Endodermal cell (in vitro differentiated cells): ENCODE measurements at regions not wholly inside any gene's neighbourhood (a gene's known extent, or its start where the extent isn't known, plus 50 kb on each side); places are given as distances from the start of the nearest gene placed in this dataset.

Experiments used
- DNase-seq: peaks from one replicate; pipeline ENCODE4 v3.0.0-alpha.2; 2017
- H3K27ac ChIP-seq: 2 replicates; pipeline ENCODE4 v1.5.1; 2013; ENCODE audit warnings: mild to moderate bottlenecking, low read depth, low read length, moderate library complexity
- H3K27me3 ChIP-seq: 2 replicates; pipeline ENCODE4 v1.6.1; 2013; ENCODE audit warnings: mild to moderate bottlenecking, low read length, moderate library complexity; ENCODE audit not compliant: insufficient read depth, control insufficient read depth, poor library complexity, severe bottlenecking
- H3K36me3 ChIP-seq: 2 replicates; pipeline ENCODE4 v1.7.0; 2013; ENCODE audit warnings: mild to moderate bottlenecking, low read length, moderate library complexity; ENCODE audit not compliant: control insufficient read depth, insufficient read depth
- H3K4me1 ChIP-seq: one replicate; pipeline ENCODE4 v1.7.0; 2013; ENCODE audit warnings: low read length; ENCODE audit not compliant: control insufficient read depth, insufficient read depth
- H3K4me3 ChIP-seq: 2 replicates; pipeline ENCODE4 v1.5.1; 2013; ENCODE audit warnings: mild to moderate bottlenecking, low read length, moderate library complexity
- H3K9ac ChIP-seq: 2 replicates; pipeline ENCODE4 v1.6.1; 2013; ENCODE audit warnings: mild to moderate bottlenecking, low read length, moderate library complexity; ENCODE audit not compliant: poor library complexity, severe bottlenecking; ENCODE audit errors: extremely low read depth
- H3K9me3 ChIP-seq: 2 replicates; pipeline ENCODE4 v1.6.1; 2013; ENCODE audit warnings: mild to moderate bottlenecking, low read length, moderate library complexity; ENCODE audit not compliant: control insufficient read depth
- H3K27ac Mint-ChIP-seq: 2 replicates; pipeline ENCODE4 v1.8.0; 2020; ENCODE audit warnings: mixed read lengths
- H3K27me3 Mint-ChIP-seq: 2 replicates; pipeline ENCODE4 v1.8.0; 2021; ENCODE audit warnings: mild to moderate bottlenecking, mixed read lengths; ENCODE audit not compliant: insufficient read depth
- H3K36me3 Mint-ChIP-seq: 2 replicates; pipeline ENCODE4 v1.8.0; 2020; ENCODE audit warnings: low read depth, mixed read lengths
- H3K4me1 Mint-ChIP-seq: 2 replicates; pipeline ENCODE4 v1.8.0; 2020; ENCODE audit warnings: mixed read lengths
- H3K4me3 Mint-ChIP-seq: 2 replicates; pipeline ENCODE4 v1.8.0; 2020; ENCODE audit warnings: mild to moderate bottlenecking, moderate library complexity, mixed read lengths
- H3K9me3 Mint-ChIP-seq: 2 replicates; pipeline ENCODE4 v1.8.0; 2020; ENCODE audit warnings: mild to moderate bottlenecking, mixed read lengths
- WGBS, 2 experiments: methylation state at CpG; one replicate each; pipeline versions ENCODE4 v1.1.5 to v1.1.7; 2013; ENCODE audit warnings: missing lambda C conversion rate in 2 of 2, mixed read lengths in 1 of 2; ENCODE audit not compliant: insufficient coverage in 1 of 2, insufficient read length in 1 of 2; 5-methylcytosine and 5-hydroxymethylcytosine counted together
- TF ChIP-seq, protein P1 (sequence below): fragments of 200-600 bp; sonication (generic); conservative IDR thresholded peaks from 2 replicates; pipeline ENCODE4 v1.5.0; 2021; ENCODE audit warnings: antibody characterized with exemption, mild to moderate bottlenecking

GRCh38 chr11:98115873-98116272, 904.9 kb upstream of the CNTN5 start:
- no peak for DNase-seq
- no peak overlapping the region for H3K4me3 Mint-ChIP-seq
- TF ChIP-seq, protein P1, sequence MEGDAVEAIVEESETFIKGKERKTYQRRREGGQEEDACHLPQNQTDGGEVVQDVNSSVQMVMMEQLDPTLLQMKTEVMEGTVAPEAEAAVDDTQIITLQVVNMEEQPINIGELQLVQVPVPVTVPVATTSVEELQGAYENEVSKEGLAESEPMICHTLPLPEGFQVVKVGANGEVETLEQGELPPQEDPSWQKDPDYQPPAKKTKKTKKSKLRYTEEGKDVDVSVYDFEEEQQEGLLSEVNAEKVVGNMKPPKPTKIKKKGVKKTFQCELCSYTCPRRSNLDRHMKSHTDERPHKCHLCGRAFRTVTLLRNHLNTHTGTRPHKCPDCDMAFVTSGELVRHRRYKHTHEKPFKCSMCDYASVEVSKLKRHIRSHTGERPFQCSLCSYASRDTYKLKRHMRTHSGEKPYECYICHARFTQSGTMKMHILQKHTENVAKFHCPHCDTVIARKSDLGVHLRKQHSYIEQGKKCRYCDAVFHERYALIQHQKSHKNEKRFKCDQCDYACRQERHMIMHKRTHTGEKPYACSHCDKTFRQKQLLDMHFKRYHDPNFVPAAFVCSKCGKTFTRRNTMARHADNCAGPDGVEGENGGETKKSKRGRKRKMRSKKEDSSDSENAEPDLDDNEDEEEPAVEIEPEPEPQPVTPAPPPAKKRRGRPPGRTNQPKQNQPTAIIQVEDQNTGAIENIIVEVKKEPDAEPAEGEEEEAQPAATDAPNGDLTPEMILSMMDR = no peak
- H3K9me3 Mint-ChIP-seq = peaks cover 4% of the 10 kb centered on the region
- no peaks in the 10 kb centered on the region for H3K27me3 Mint-ChIP-seq
- WGBS, 2 experiments = 86% methylated on average over 1 of the region's 1 CpG; no CpG with 5 or more reads in 1 of the 2 experiments
- no peaks in the 10 kb centered on the region for H3K4me1 ChIP-seq
- H3K36me3 Mint-ChIP-seq = no peaks in the 10 kb centered on the region
- no peaks in the 10 kb centered on the region for H3K36me3 ChIP-seq
- H3K4me1 Mint-ChIP-seq = no peaks in the 10 kb centered on the region
- no peaks in the 10 kb centered on the region for H3K9me3 ChIP-seq
- no peak overlapping the region for H3K4me3 ChIP-seq
- H3K27ac ChIP-seq = no peak overlapping the region
- H3K27me3 ChIP-seq = no peaks in the 10 kb centered on the region
- H3K27ac Mint-ChIP-seq = no peak overlapping the region
- no peak overlapping the region for H3K9ac ChIP-seq

- H3K36me3 ChIP-seq = no peaks in the 10 kb centered on the region
- H3K9me3 ChIP-seq = peaks cover 8% of the 10 kb centered on the region
- H3K27ac Mint-ChIP-seq = no peak overlapping the region
- DNase-seq = no peak
- no peaks in the 10 kb centered on the region for H3K4me1 Mint-ChIP-seq
- H3K4me3 Mint-ChIP-seq = no peak overlapping the region
- H3K4me3 ChIP-seq = no peak overlapping the region
- no peak overlapping the region for H3K9ac ChIP-seq
- no peak overlapping the region for H3K27ac ChIP-seq
- no peaks in the 10 kb centered on the region for H3K27me3 Mint-ChIP-seq
- no peaks in the 10 kb centered on the region for H3K4me1 ChIP-seq
- TF ChIP-seq, protein P1 = no peak
- no peaks in the 10 kb centered on the region for H3K36me3 Mint-ChIP-seq
- peaks cover 12% of the 10 kb centered on the region for H3K9me3 Mint-ChIP-seq
- no peaks in the 10 kb centered on the region for H3K27me3 ChIP-seq
Observed at GRCh38 chr11:98130117-98130625, 890.6 kb upstream of the CNTN5 start.

DNA sequence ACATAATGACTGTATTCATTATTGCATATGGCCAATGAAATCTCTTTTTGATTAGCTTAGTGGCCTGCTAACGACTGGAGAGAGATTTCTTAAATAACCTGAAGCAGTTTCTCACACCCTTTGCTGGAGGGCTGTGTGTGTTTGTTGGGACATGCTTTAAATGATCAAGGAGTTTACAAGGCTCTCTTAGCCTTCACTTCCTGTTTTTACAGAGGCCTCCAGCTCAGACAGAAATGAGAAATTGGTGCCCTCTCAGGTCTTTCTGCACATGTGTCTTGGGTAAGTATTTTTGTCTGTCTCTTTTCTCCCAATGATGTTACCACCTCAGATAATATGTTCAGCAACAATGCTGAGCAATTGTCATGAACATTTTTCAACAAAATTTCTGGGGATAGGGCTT, 884.4 kb upstream of the CNTN5 start:
- Mint-ChIP-seq H3K9me3 (peaks cover 9% of the 10 kb centered on the region), H3K27me3 (no peaks in the 10 kb centered on the region), H3K4me1 (no peaks in the 10 kb centered on the region), H3K27ac (no peak overlapping the region), H3K4me3 (no peak overlapping the region), H3K36me3 (peaks cover 3% of the 10 kb centered on the region)
- H3K4me1 ChIP-seq = no peaks in the 10 kb centered on the region
- no peaks in the 10 kb centered on the region for H3K36me3 ChIP-seq
- 88% methylated on average over 1 of the region's 1 CpG; no CpG with 5 or more reads in 1 of the 2 experiments for WGBS, 2 experiments
- H3K27ac ChIP-seq = no peak overlapping the region
- H3K27me3 ChIP-seq = no peaks in the 10 kb centered on the region
- H3K4me3 ChIP-seq = no peak overlapping the region
- TF ChIP-seq, protein P1 = no peak
- peaks cover 10% of the 10 kb centered on the region for H3K9me3 ChIP-seq
- DNase-seq = no peak
- H3K9ac ChIP-seq = no peak overlapping the region
